ENCODE measurements at regions not wholly inside any gene's neighbourhood (a gene's known extent, or its start where the extent isn't known, plus 50 kb on each side); places are given as distances from the start of the nearest gene placed in this dataset.
"Not testable (repeated sequence)": the region's sequence is repeated elsewhere in the genome, so short reads cannot be mapped to it uniquely, and the experiment has no call there.

GRCh38 chr5:104456122-104456521 lies 893.5 kb upstream of the NUDT12 start:
- DNase-seq: no peak

GRCh38 chr5:104452550-104452949 lies 890.0 kb upstream of the NUDT12 start:
- no peak for DNase-seq

- DNase-seq: not testable (repeated sequence)
Observed at GRCh38 chr5:104451911-104452310, 889.3 kb upstream of the NUDT12 start.

GRCh38 chr5:104444656-104445055 lies 882.1 kb upstream of the NUDT12 start:
- DNase-seq: no peak

- DNase-seq: no peak
Observed at GRCh38 chr5:104443706-104444105, 881.1 kb upstream of the NUDT12 start.

- DNase-seq: peak; percentile 32
Observed at GRCh38 chr5:104431981-104432380, 869.4 kb upstream of the NUDT12 start.

GRCh38 chr5:104431002-104431620 lies 868.5 kb upstream of the NUDT12 start:
- no peak for DNase-seq

- DNase-seq: no peak
Observed at GRCh38 chr5:104429911-104430310, 867.3 kb upstream of the NUDT12 start.

GRCh38 chr5:104421431-104421830 lies 858.8 kb upstream of the NUDT12 start:
- no peak for DNase-seq

GRCh38 chr5:104418056-104418455 lies 855.5 kb upstream of the NUDT12 start:
- DNase-seq: no peak

- no peak for DNase-seq
Observed at GRCh38 chr5:104412649-104413240, 850.2 kb upstream of the NUDT12 start.

- DNase-seq: no peak
Observed at GRCh38 chr5:104400941-104401340, 838.4 kb upstream of the NUDT12 start.

- no peak for DNase-seq
Observed at GRCh38 chr5:104385906-104386305, 823.3 kb upstream of the NUDT12 start.

- DNase-seq: no peak
Observed at GRCh38 chr5:104375345-104375744, 812.8 kb upstream of the NUDT12 start.

GRCh38 chr5:104372796-104373195 lies 810.2 kb upstream of the NUDT12 start:
- DNase-seq: no peak

GRCh38 chr5:104372376-104372775 lies 809.8 kb upstream of the NUDT12 start:
- DNase-seq: no peak

- no peak for DNase-seq
Observed at GRCh38 chr5:104370523-104370922, 807.9 kb upstream of the NUDT12 start.

GRCh38 chr5:104367978-104368377 lies 805.4 kb upstream of the NUDT12 start:
- no peak for DNase-seq

GRCh38 chr5:104363567-104363966 lies 801.0 kb upstream of the NUDT12 start:
- no peak for DNase-seq

- DNase-seq: no peak
Observed at GRCh38 chr5:104361932-104362331, 799.3 kb upstream of the NUDT12 start.

GRCh38 chr5:104355350-104355749 lies 792.8 kb upstream of the NUDT12 start:
- no peak for DNase-seq

GRCh38 chr5:104353371-104353770 lies 790.8 kb upstream of the NUDT12 start:
- DNase-seq: no peak

GRCh38 chr5:104352954-104353353 lies 790.4 kb upstream of the NUDT12 start:
- no peak for DNase-seq

GRCh38 chr5:104347119-104347708 lies 784.6 kb upstream of the NUDT12 start:
- DNase-seq: no peak
